A549 (cell line): ENCODE measurements at regions not wholly inside any gene's neighbourhood (a gene's known extent, or its start where the extent isn't known, plus 50 kb on each side); places are given as distances from the start of the nearest gene placed in this dataset.

ENCODE experiments used
- CBX8 ChIP-seq: fragments of 200-600 bp; sonication (generic); IDR thresholded peaks from 2 replicates; pipeline ENCODE4 v1.6.1; 2016
- CHD2 ChIP-seq: fragments of 150-350 bp; IDR thresholded peaks from 2 replicates; pipeline ENCODE4 v1.6.1; 2014; ENCODE audit warnings: low read length; ENCODE audit not compliant: partially characterized antibody
- EP300 ChIP-seq, 2 experiments: fragments of >200 bp; sonication (Bioruptor Twin); formaldehyde crosslinking; IDR thresholded peaks; 2 replicates in 1 of 2; 3 replicates in 1 of 2; pipeline ENCODE4 v1.6.1; 2016 to 2017
- HEYL ChIP-seq: fragments of 250-450 bp; sonication (Bioruptor Pico); IDR thresholded peaks from 2 replicates; pipeline ENCODE4 v1.8.0; 2021; ENCODE audit warnings: mild to moderate bottlenecking, moderate library complexity
- HOXA7 ChIP-seq: fragments of 250-450 bp; sonication (Bioruptor Pico); IDR thresholded peaks from 2 replicates; pipeline ENCODE4 v1.5.0; 2020; ENCODE audit warnings: mild to moderate bottlenecking, moderate library complexity
- HOXB13 ChIP-seq: fragments of 250-450 bp; sonication (Bioruptor Pico); IDR thresholded peaks from 2 replicates; pipeline ENCODE4 v1.5.0; 2020; ENCODE audit warnings: low read depth, mild to moderate bottlenecking, moderate library complexity
- JUNB ChIP-seq: fragments of >200 bp; sonication (Bioruptor Twin); formaldehyde crosslinking; IDR thresholded peaks from 2 replicates; pipeline ENCODE4 v1.6.1; 2016
- POLR2A ChIP-seq: IDR thresholded peaks from 2 replicates; pipeline ENCODE4 v1.6.1; 2012; ENCODE audit warnings: mild to moderate bottlenecking, low read length
- RCOR1 ChIP-seq: fragments of 150-350 bp; IDR thresholded peaks from 2 replicates; pipeline ENCODE4 v1.6.1; 2014; ENCODE audit warnings: antibody characterized with exemption, low read length, low read depth
- SMC3 ChIP-seq: fragments of >200 bp; sonication (Bioruptor Twin); formaldehyde crosslinking; IDR thresholded peaks from 3 replicates; pipeline ENCODE4 v1.6.1; 2018; ENCODE audit warnings: inconsistent platforms
- TF ChIP-seq, protein P1 (sequence below): fragments of >200 bp; sonication (Bioruptor Twin); formaldehyde crosslinking; IDR thresholded peaks from 3 replicates; pipeline ENCODE4 v1.5.1; 2016
- TF ChIP-seq, protein P2 (sequence below): fragments of >200 bp; sonication (Bioruptor Twin); formaldehyde crosslinking; IDR thresholded peaks from 3 replicates; pipeline ENCODE4 v1.6.1; 2016

DNA sequence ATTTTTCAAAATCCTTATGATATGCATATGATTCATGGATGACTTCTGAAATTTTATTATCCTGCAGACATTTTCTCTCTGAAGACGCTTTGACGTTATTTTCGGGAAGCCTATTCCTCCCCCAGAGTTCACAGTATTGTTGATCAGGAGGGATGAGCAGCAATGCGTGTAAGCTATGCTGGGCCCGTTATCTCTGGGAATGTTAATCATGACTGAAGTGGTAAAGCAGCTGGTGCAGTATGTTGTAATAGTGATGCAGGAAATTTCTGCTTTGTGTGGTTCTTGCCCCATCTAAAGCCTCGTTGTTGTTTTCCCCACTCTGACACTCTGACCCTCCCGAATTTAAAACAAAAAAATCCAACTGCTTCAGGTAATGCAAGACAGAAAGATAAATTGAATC lies 1797.8 kb upstream of the WWC1 start:
- TF ChIP-seq, protein P1, sequence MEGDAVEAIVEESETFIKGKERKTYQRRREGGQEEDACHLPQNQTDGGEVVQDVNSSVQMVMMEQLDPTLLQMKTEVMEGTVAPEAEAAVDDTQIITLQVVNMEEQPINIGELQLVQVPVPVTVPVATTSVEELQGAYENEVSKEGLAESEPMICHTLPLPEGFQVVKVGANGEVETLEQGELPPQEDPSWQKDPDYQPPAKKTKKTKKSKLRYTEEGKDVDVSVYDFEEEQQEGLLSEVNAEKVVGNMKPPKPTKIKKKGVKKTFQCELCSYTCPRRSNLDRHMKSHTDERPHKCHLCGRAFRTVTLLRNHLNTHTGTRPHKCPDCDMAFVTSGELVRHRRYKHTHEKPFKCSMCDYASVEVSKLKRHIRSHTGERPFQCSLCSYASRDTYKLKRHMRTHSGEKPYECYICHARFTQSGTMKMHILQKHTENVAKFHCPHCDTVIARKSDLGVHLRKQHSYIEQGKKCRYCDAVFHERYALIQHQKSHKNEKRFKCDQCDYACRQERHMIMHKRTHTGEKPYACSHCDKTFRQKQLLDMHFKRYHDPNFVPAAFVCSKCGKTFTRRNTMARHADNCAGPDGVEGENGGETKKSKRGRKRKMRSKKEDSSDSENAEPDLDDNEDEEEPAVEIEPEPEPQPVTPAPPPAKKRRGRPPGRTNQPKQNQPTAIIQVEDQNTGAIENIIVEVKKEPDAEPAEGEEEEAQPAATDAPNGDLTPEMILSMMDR: no peak
- TF ChIP-seq SMC3 (no peak), CBX8 (no peak), HOXB13 (CRISPR knock-in tag) (no peak), EP300 (IDR thresholded peaks at IDR 0.05) (no peak), RCOR1 (no peak), JUNB (no peak), HOXA7 (CRISPR knock-in tag) (no peak), CHD2 (no peak), HEYL (CRISPR knock-in tag) (no peak), POLR2A (no peak)
- TF ChIP-seq, protein P2, sequence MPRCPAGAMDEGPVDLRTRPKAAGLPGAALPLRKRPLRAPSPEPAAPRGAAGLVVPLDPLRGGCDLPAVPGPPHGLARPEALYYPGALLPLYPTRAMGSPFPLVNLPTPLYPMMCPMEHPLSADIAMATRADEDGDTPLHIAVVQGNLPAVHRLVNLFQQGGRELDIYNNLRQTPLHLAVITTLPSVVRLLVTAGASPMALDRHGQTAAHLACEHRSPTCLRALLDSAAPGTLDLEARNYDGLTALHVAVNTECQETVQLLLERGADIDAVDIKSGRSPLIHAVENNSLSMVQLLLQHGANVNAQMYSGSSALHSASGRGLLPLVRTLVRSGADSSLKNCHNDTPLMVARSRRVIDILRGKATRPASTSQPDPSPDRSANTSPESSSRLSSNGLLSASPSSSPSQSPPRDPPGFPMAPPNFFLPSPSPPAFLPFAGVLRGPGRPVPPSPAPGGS: no peak
